Prostate gland (tissue), 2 donors: ENCODE measurements at regions not wholly inside any gene's neighbourhood (a gene's known extent, or its start where the extent isn't known, plus 50 kb on each side); places are given as distances from the start of the nearest gene placed in this dataset. TPM values are rescaled to one million over a fixed set of nuclear protein-coding genes. Genes with fewer than 3 reads are reported as not detected.

Source experiments
- DNase-seq: peaks from one replicate; pipeline ENCODE4 v3.0.0-alpha.2; 2019; ENCODE audit warnings: low spot score
- H3K27ac ChIP-seq, 2 donors: fragments of 200-600 bp; sonication (generic); 2 replicates each; pipeline ENCODE4 v1.5.1; 2017 to 2019
- H3K27me3 ChIP-seq: fragments of 200-600 bp; sonication (generic); replicated peaks from 2 replicates; pipeline ENCODE4 v1.5.1; 2019; ENCODE audit not compliant: insufficient read depth
- H3K36me3 ChIP-seq, 2 donors: fragments of 200-600 bp; sonication (generic); 1 replicate in 1 of 2; 2 replicates in 1 of 2; pipeline versions ENCODE4 v1.5.1 to v1.8.1; 2017 to 2019
- H3K4me1 ChIP-seq: fragments of 200-600 bp; sonication (generic); replicated peaks from 2 replicates; pipeline ENCODE4 v1.5.1; 2019
- H3K4me3 ChIP-seq, 2 donors: fragments of 200-600 bp; sonication (generic); 2 replicates each; pipeline ENCODE4 v1.5.1; 2017 to 2019
- H3K9me3 ChIP-seq: fragments of 200-600 bp; sonication (generic); 2 replicates; pipeline ENCODE4 v1.5.1; 2017
- CTCF ChIP-seq, 4 experiments: fragments of 200-600 bp in 2 of 4; fragments of 450-650 bp in 2 of 4; sonication (generic) in 2 of 4; IDR thresholded peaks; 1 replicate in 3 of 4; 2 replicates in 1 of 4; pipeline ENCODE4 v1.5.1; 2016 to 2019; ENCODE audit warnings: antibody characterized with exemption in 4 of 4, mild to moderate bottlenecking in 2 of 4, moderate library complexity in 2 of 4
- POLR2A ChIP-seq: fragments of 450-650 bp; IDR thresholded peaks from one replicate; pipeline ENCODE4 v1.6.1; 2016; ENCODE audit warnings: antibody characterized with exemption, mild to moderate bottlenecking
- POLR2AphosphoS5 ChIP-seq: sonication (generic); formaldehyde crosslinking; IDR thresholded peaks from one replicate; pipeline ENCODE4 v1.6.1; 2017; ENCODE audit warnings: antibody characterized with exemption
- WGBS: methylation state at CpG from one replicate; pipeline ENCODE4 v1.1.5; 2018; 5-methylcytosine and 5-hydroxymethylcytosine counted together
- intact Hi-C: fragments of 100-400 bp; cut with DNase I; formaldehyde crosslinking; loops from one replicate; pipeline ENCODE4 v1.14.2; 2022
- microRNA counts, 2 donors: library from miRNA; unstranded; fragments of <30 nt; microRNA quantifications; one replicate each; lab custom pipeline; 2016 to 2017
- microRNA-seq: library from miRNA; unstranded; fragments of <30 nt; microRNA quantifications from one replicate; pipeline ENCODE4, GENCODE V29; 2016
- small RNA-seq, 2 donors: library from RNA; depleted of rRNA; stranded (forward); fragments of <200 nt; gene quantifications; one replicate each; pipeline ENCODE3, GENCODE V24; 2016

GRCh38 chr3:163129287-163129686, 1632.7 kb downstream of the OTOL1 start:
- no peaks in the 10 kb centered on the region for H3K36me3 ChIP-seq
- no peak overlapping the region for H3K27ac ChIP-seq
- 97% methylated on average over 3 of the region's 3 CpGs for WGBS
- H3K4me1 ChIP-seq: no peaks in the 10 kb centered on the region
- intact Hi-C loops: no loop called here
- peaks cover 3% of the 10 kb centered on the region for H3K9me3 ChIP-seq
- no peak for TF ChIP-seq CTCF (IDR thresholded peaks at IDR 0.05)
- no peak for DNase-seq
- no peaks in the 10 kb centered on the region for H3K27me3 ChIP-seq
- no peak overlapping the region for H3K4me3 ChIP-seq

- Histone ChIP-seq H3K4me3 (no peak overlapping the region), H3K36me3 (no peaks in the 10 kb centered on the region), H3K27me3 (no peaks in the 10 kb centered on the region), H3K4me1 (no peaks in the 10 kb centered on the region), H3K9me3 (peaks cover 3% of the 10 kb centered on the region), H3K27ac (no peak overlapping the region)
- intact Hi-C loops: no loop called here
- TF ChIP-seq POLR2A: no peak
- TF ChIP-seq CTCF (IDR thresholded peaks at IDR 0.05): no peak
- no peak for TF ChIP-seq POLR2AphosphoS5
- no peak for DNase-seq
Measured at GRCh38 chr3:163126115-163126514, 1629.5 kb downstream of the OTOL1 start.

MicroRNAs in the stretch of these regions (microRNA counts, 767-probe panel; counts per million panel counts)
- microRNA hsa-miR-1263 (lab: Ali Mortazavi, UCI): 0 to 431 counts per million in 2 donors

Small RNAs in the stretch of these regions (microRNA-seq; reads per million reads assigned to microRNA genes)
- gene MIR1263: not detected

Small RNAs in the stretch of these regions (small RNA-seq; reads per million reads assigned to genes)
- gene MIR1263 (0 to 0.09 reads per million in 2 donors), gene RNU7-82P (0 reads per million in 2 donors)
